K562 (cell line): ENCODE measurements at regions not wholly inside any gene's neighbourhood (a gene's known extent, or its start where the extent isn't known, plus 50 kb on each side); places are given as distances from the start of the nearest gene placed in this dataset.
"Not testable (repeated sequence)": the region's sequence is repeated elsewhere in the genome, so short reads cannot be mapped to it uniquely, and the experiment has no call there.

Experiments used
- ATAC-seq: fragments of 200-7000 bp; cut with Tn5 transposase; 3 replicates; pipeline ENCODE4 v1.9.1; 2020; ENCODE audit warnings: moderate library complexity
- BruUV-seq: library from RNA; stranded (reverse); fragments of 400-500 nt; replicated peaks from 2 replicates; lab custom pipeline; 2021; lab: Mats Ljungman, UMichigan
- CTCF ChIA-PET: fragments of 300-600 bp; formaldehyde crosslinking; extraction: SDS; loops from one replicate; lab custom pipeline; 2021; ENCODE audit warnings: low intra/inter-chr PET ratio; lab: Yijun Ruan, JAX
- POLR2A ChIA-PET: fragments of 300-600, 350-650 bp; sonication (Branson Sonifier 250); formaldehyde crosslinking; extraction: SDS; loops from one replicate; lab custom pipeline; 2021; ENCODE audit warnings: antibody characterized with exemption, inconsistent platforms; lab: Yijun Ruan, JAX
- DNase-seq, 4 experiments: peaks; one replicate each; pipeline versions ENCODE4 v3.0.0 to v3.0.0-alpha.2; 2011 to 2018; ENCODE audit warnings: low spot score in 3 of 4, mixed read lengths in 3 of 4; ENCODE audit errors: extremely low read depth in 1 of 4
- FAIRE-seq: peaks from 2 replicates; lab custom pipeline; 2011; peaks lifted over from hg19 to GRCh38; lab: Jason Lieb, UNC
- H2AFZ ChIP-seq: 2 replicates; pipeline ENCODE4 v1.6.0; 2011; ENCODE audit warnings: low read depth, low read length, control low read depth, inconsistent platforms
- H3K27ac ChIP-seq: fragments of 200-600 bp; 3 replicates; pipeline ENCODE4 v1.8.0; 2011; ENCODE audit warnings: low read depth, mild to moderate bottlenecking, control low read depth, inconsistent platforms, low read length, moderate library complexity, mixed read lengths; ENCODE audit errors: extremely low read depth
- H3K27me3 ChIP-seq, 2 experiments: fragments of 300-600 bp in 1 of 2; 2 replicates in 1 of 2; 3 replicates in 1 of 2; pipeline versions ENCODE4 v1.6.0 to v1.8.0; 2011; ENCODE audit warnings: inconsistent platforms in 2 of 2, low read length in 2 of 2, mild to moderate bottlenecking in 1 of 2, mixed read lengths in 1 of 2, moderate library complexity in 1 of 2; ENCODE audit not compliant: control insufficient read depth in 2 of 2, insufficient read depth in 2 of 2
- H3K36me3 ChIP-seq: fragments of 300-600 bp; 3 replicates; pipeline ENCODE4 v1.8.0; 2011; ENCODE audit warnings: mild to moderate bottlenecking, low read length, inconsistent platforms; ENCODE audit not compliant: control insufficient read depth, insufficient read depth
- H3K4me1 ChIP-seq, 2 experiments: fragments of 200-600 bp in 1 of 2; replicated peaks in 1 of 2; 2 replicates in 1 of 2; 3 replicates in 1 of 2; pipeline versions ENCODE4 v1.5.1 to v1.8.0; 2011; ENCODE audit warnings: inconsistent platforms in 2 of 2, low read length in 2 of 2, mild to moderate bottlenecking in 1 of 2, mixed read lengths in 1 of 2, moderate library complexity in 1 of 2; ENCODE audit not compliant: control insufficient read depth in 2 of 2, insufficient read depth in 2 of 2
- H3K4me2 ChIP-seq: 2 replicates; pipeline ENCODE4 v1.6.1; 2011; ENCODE audit warnings: low read length, control low read depth, inconsistent platforms, mixed read lengths; ENCODE audit not compliant: insufficient read depth
- H3K4me3 ChIP-seq: fragments of 200-600 bp; sonication (generic), shearing (Covaris generic); 2 replicates; pipeline ENCODE4 v1.5.1; 2016; ENCODE audit warnings: control low read depth, inconsistent platforms
- H3K79me2 ChIP-seq: fragments of 200-600 bp; 3 replicates; pipeline ENCODE4 v1.8.0; 2011; ENCODE audit warnings: low read length, inconsistent platforms; ENCODE audit not compliant: control insufficient read depth, insufficient read depth
- H3K9ac ChIP-seq, 2 experiments: 2 replicates each; pipeline versions ENCODE4 v1.6.0 to v1.6.1; 2011; ENCODE audit warnings: low read depth in 2 of 2, low read length in 2 of 2, control low read depth in 1 of 2, inconsistent platforms in 1 of 2, mild to moderate bottlenecking in 1 of 2, mixed read lengths in 1 of 2; ENCODE audit not compliant: insufficient read depth in 1 of 2
- H3K9me1 ChIP-seq: one replicate; pipeline ENCODE4 v1.6.0; 2011; ENCODE audit warnings: inconsistent platforms, mild to moderate bottlenecking, low read length, moderate library complexity; ENCODE audit not compliant: control insufficient read depth, insufficient read depth
- H3K9me3 ChIP-seq: replicated peaks from 2 replicates; pipeline ENCODE4 v1.5.1; 2011; ENCODE audit warnings: low read depth, low read length, inconsistent platforms; ENCODE audit not compliant: control insufficient read depth, insufficient read depth
- H4K20me1 ChIP-seq: replicated peaks from 2 replicates; pipeline ENCODE4 v1.6.1; 2011; ENCODE audit warnings: low read length, inconsistent platforms, mixed read lengths; ENCODE audit not compliant: control insufficient read depth, insufficient read depth
- MEF2D ChIP-seq: conservative IDR thresholded peaks from 2 replicates; pipeline ENCODE4 v1.6.1; 2016; ENCODE audit warnings: low read depth, missing genetic modification characterization, missing compliant biosample characterization
- NR2C2 ChIP-seq, 2 experiments: fragments of 200-800 bp in 1 of 2; sonication (Bioruptor generic) in 1 of 2; sonication (generic) in 1 of 2; formaldehyde crosslinking in 1 of 2; IDR thresholded peaks; 2 replicates each; pipeline versions ENCODE4 v1.6.1 to v1.8.0; 2016 to 2022; ENCODE audit warnings: mild to moderate bottlenecking in 1 of 2, missing compliant biosample characterization in 1 of 2, missing genetic modification characterization in 1 of 2, missing genetic modification reagents in 1 of 2
- RBFOX2 ChIP-seq: fragments of 200-400 bp; formaldehyde crosslinking; IDR thresholded peaks from 2 replicates; pipeline ENCODE4 v1.6.1; 2017; ENCODE audit warnings: low read depth, mild to moderate bottlenecking, low read length, moderate library complexity
- RUNX1 ChIP-seq: sonication (generic); IDR thresholded peaks from 2 replicates; pipeline ENCODE4 v1.6.1; 2016; ENCODE audit warnings: antibody characterized with exemption, low read depth
- SAP30 ChIP-seq: fragments of 200-600 bp; sonication (generic); IDR thresholded peaks from 2 replicates; pipeline ENCODE4 v1.6.1; 2012; ENCODE audit warnings: borderline replicate concordance, low read depth, mild to moderate bottlenecking, moderate library complexity, low read length, control low read depth, inconsistent platforms; ENCODE audit not compliant: insufficient read depth, poor library complexity, severe bottlenecking
- TAF7 ChIP-seq: fragments of 450-650 bp; IDR thresholded peaks from 2 replicates; pipeline ENCODE4 v1.6.1; 2016; ENCODE audit warnings: missing genetic modification characterization, missing compliant biosample characterization
- ZNF24 ChIP-seq: fragments of 450-650 bp; IDR thresholded peaks from 2 replicates; pipeline ENCODE4 v1.6.1; 2016
- WGBS: fragments of 100-300 bp; shearing (Covaris generic); methylation state at CpG from one replicate; pipeline ENCODE4 v1.1.6; 2016; ENCODE audit warnings: low coverage, mixed read lengths; ENCODE audit not compliant: insufficient coverage; ENCODE audit errors: missing lambda C conversion rate; 5-methylcytosine and 5-hydroxymethylcytosine counted together
- in situ Hi-C: fragments of 300-500 bp; cut with MboI; formaldehyde crosslinking; loops from 4 replicates; pipeline ENCODE4 v1.15.0; 2018; ENCODE audit warnings: inconsistent platforms, mixed read lengths
- intact Hi-C: fragments of 100-400 bp; cut with micrococcal nuclease; formaldehyde crosslinking; loops from 2 replicates; pipeline ENCODE4 v1.14.2; 2022

- no peak overlapping the region for H3K9ac ChIP-seq
- no peak overlapping the region for H2AFZ ChIP-seq
- no peaks in the 10 kb centered on the region for H3K36me3 ChIP-seq
- no TSS peak for BruUV-seq
- DNase-seq = no peak
- intact Hi-C loops (no loop called here), in situ Hi-C loops (no loop called here)
- no peak for TF ChIP-seq SAP30
- TF ChIP-seq MEF2D (tag) = no peak
- TF ChIP-seq RUNX1 = no peak
- H3K27me3 ChIP-seq = no peaks in the 10 kb centered on the region
- POLR2A ChIA-PET = no interaction called here
- H3K79me2 ChIP-seq = no peaks in the 10 kb centered on the region
- CTCF ChIA-PET = no interaction called here
- no peak for ATAC-seq
- H3K27ac ChIP-seq = no peak overlapping the region
- whole genome bisulfite sequencing = 4% methylated on average over 1 of the region's 1 CpG
- H3K4me3 ChIP-seq = no peak overlapping the region
- H3K4me1 ChIP-seq = no peaks in the 10 kb centered on the region
- H3K4me2 ChIP-seq = no peak overlapping the region
- H4K20me1 ChIP-seq = no peaks in the 10 kb centered on the region
- no peak for FAIRE-seq
- H3K9me3 ChIP-seq = no peaks in the 10 kb centered on the region
- H3K9me1 ChIP-seq = no peaks in the 10 kb centered on the region
These were observed 104.8 kb upstream of the EYA4 start for GRCh38 chr6:133136177-133136880.

DNA sequence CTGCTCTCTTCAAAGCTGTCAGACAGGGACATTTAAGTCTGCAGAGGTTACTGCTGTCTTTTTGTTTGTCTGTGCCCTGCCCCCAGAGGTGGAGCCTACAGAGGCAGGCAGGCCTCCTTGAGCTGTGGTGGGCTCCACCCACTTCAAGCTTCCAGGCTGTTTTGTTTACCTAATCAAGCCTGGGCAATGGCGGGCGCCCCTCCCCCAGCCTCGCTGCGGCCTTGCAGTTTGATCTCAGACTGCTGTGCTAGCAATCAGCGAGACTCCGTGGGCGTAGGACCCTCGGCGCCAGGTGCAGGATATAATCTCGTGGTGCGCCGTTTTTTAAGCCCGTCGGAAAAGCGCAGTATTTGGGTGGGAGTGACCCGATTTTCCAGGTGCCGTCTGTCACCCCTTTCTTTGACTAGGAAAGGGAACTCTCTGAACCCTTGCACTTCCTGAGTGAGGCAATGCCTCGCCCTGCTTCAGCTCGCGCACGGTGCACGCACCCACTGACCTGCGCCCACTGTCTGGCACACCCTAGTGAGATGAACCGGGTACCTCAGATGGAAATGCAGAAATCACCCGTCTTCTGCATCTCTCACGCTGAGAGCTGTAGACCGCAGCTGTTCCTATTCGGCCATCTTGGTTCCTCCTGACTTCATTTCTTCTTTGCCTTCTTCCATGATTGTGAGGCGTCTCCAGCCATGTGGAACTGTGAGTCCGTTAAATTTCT lies 93.5 kb upstream of the EYA4 start:
- H3K27ac ChIP-seq; CTCF ChIA-PET; H3K4me1 ChIP-seq; H3K27me3 ChIP-seq; ATAC-seq; TF ChIP-seq NR2C2 (CRISPR knock-in tag; IDR thresholded peaks at IDR 0.05): not testable (repeated sequence)
- peak in 1 of 4 experiments; percentile 18 for DNase-seq
- TF ChIP-seq NR2C2 (tag; IDR thresholded peaks at IDR 0.05) (peak; percentile 21; the same call in 1 of the 2 replicates), ZNF24 (peak; percentile 40; the same call in 1 of the 2 replicates), RBFOX2 (0 out of 2 replicates have a peak, but pooled peaks have one; percentile 22), TAF7 (tag) (peak; percentile 84)
- TF ChIP-seq, all 486 proteins: peak for 4; not testable (repeated sequence) for 482
- H3K9me1 ChIP-seq, intact Hi-C loops, BruUV-seq, H3K79me2 ChIP-seq, in situ Hi-C loops, H3K4me2 ChIP-seq, H3K9ac ChIP-seq, POLR2A ChIA-PET, FAIRE-seq, H4K20me1 ChIP-seq, H3K36me3 ChIP-seq, H3K9me3 ChIP-seq, H3K4me3 ChIP-seq: not testable (repeated sequence)
- WGBS = under 1% methylated on average over 20 of the region's 30 CpGs
- peak overlapping the region; percentile 34 for H2AFZ ChIP-seq
